SU-DHL-6 (cell line): ENCODE measurements at regions not wholly inside any gene's neighbourhood (a gene's known extent, or its start where the extent isn't known, plus 50 kb on each side); places are given as distances from the start of the nearest gene placed in this dataset.

Experiments
- H2AFZ ChIP-seq: fragments of 200-600 bp; sonication (generic); 2 replicates; pipeline ENCODE4 v1.6.1; 2014; ENCODE audit warnings: low read depth, mild to moderate bottlenecking, moderate library complexity, mixed read lengths, antibody characterized with exemption, low read length; ENCODE audit not compliant: severe bottlenecking
- H3F3A ChIP-seq: fragments of 200-600 bp; shearing (Covaris generic); 2 replicates; pipeline ENCODE4 v1.6.0; 2016; ENCODE audit warnings: antibody characterized with exemption, mild to moderate bottlenecking; ENCODE audit not compliant: insufficient read depth
- H3K27ac ChIP-seq: fragments of 200-600 bp; sonication (generic); 2 replicates; pipeline ENCODE4 v1.5.1; 2016; ENCODE audit warnings: low read depth, mild to moderate bottlenecking, low read length, moderate library complexity, mixed read lengths
- H3K27me3 ChIP-seq: fragments of 200-600 bp; sonication (generic), shearing (Covaris generic); 2 replicates; pipeline ENCODE4 v1.6.0; 2014; ENCODE audit warnings: mild to moderate bottlenecking, low read length
- H3K36me3 ChIP-seq: fragments of 200-600 bp; sonication (generic); 2 replicates; pipeline ENCODE4 v1.6.1; 2014; ENCODE audit warnings: mild to moderate bottlenecking, low read length, mixed read lengths
- H3K4me2 ChIP-seq: fragments of 300-600, 200-600 bp; shearing (Covaris generic), sonication (generic); 2 replicates; pipeline ENCODE4 v1.6.0; 2014; ENCODE audit warnings: low read length, low read depth, mild to moderate bottlenecking; ENCODE audit not compliant: poor library complexity, severe bottlenecking
- H3K4me3 ChIP-seq: fragments of 200-600 bp; sonication (generic); 2 replicates; pipeline ENCODE4 v1.5.1; 2014; ENCODE audit warnings: antibody characterized with exemption, low read length, mild to moderate bottlenecking, mixed read lengths; ENCODE audit not compliant: insufficient read depth, poor library complexity, severe bottlenecking
- H3K79me2 ChIP-seq: fragments of 200-600 bp; sonication (generic); 2 replicates; pipeline ENCODE4 v1.6.1; 2014; ENCODE audit warnings: mild to moderate bottlenecking, low read length, moderate library complexity; ENCODE audit not compliant: insufficient read depth
- H3K9ac ChIP-seq: fragments of 200-600 bp; sonication (generic); 2 replicates; pipeline ENCODE4 v1.7.0; 2014; ENCODE audit warnings: mild to moderate bottlenecking, low read length
- H3K9me2 ChIP-seq: fragments of 200-600 bp; sonication (generic); replicated peaks from 2 replicates; pipeline ENCODE4 v1.6.1; 2014; ENCODE audit warnings: low read length; ENCODE audit not compliant: insufficient read depth
- H3K9me3 ChIP-seq: fragments of 200-600 bp; sonication (generic); 2 replicates; pipeline ENCODE4 v1.6.1; 2014; ENCODE audit warnings: low read length, mixed read lengths; ENCODE audit not compliant: insufficient read depth
- H4K20me1 ChIP-seq: fragments of 200-600 bp; sonication (generic); 2 replicates; pipeline ENCODE4 v1.6.1; 2014; ENCODE audit warnings: low read depth, mild to moderate bottlenecking, antibody characterized with exemption, low read length, moderate library complexity, mixed read lengths
- CTCF ChIP-seq: fragments of 200-600 bp; sonication (generic); IDR thresholded peaks from one replicate; pipeline ENCODE4 v1.5.1; 2017; ENCODE audit warnings: antibody characterized with exemption, mild to moderate bottlenecking, low read length, moderate library complexity; ENCODE audit not compliant: insufficient read depth, poor library complexity, severe bottlenecking
- EZH2phosphoT487 ChIP-seq: fragments of 200-600 bp; sonication (generic), shearing (Covaris generic); conservative IDR thresholded peaks from 2 replicates; pipeline ENCODE4 v1.6.1; 2018; ENCODE audit warnings: mild to moderate bottlenecking, antibody characterized with exemption, low read length, moderate library complexity, mixed read lengths

- Histone ChIP-seq H3K9ac (no peak overlapping the region), H3K9me2 (no peaks in the 10 kb centered on the region), H2AFZ (no peak overlapping the region), H3K79me2 (no peaks in the 10 kb centered on the region), H3F3A (no peaks in the 10 kb centered on the region), H3K27ac (no peak overlapping the region), H3K4me3 (no peak overlapping the region), H3K9me3 (no peaks in the 10 kb centered on the region), H3K27me3 (no peaks in the 10 kb centered on the region), H3K36me3 (no peaks in the 10 kb centered on the region), H4K20me1 (no peaks in the 10 kb centered on the region), H3K4me2 (no peak overlapping the region)
- TF ChIP-seq CTCF (no peak), EZH2phosphoT487 (no peak)
Measured at GRCh38 chr17:15109608-15110007, 155.5 kb downstream of the PMP22 start.

GRCh38 chr17:15108992-15109391, 156.1 kb downstream of the PMP22 start:
- Histone ChIP-seq H3K9me3 (no peaks in the 10 kb centered on the region), H3F3A (no peaks in the 10 kb centered on the region), H4K20me1 (no peaks in the 10 kb centered on the region), H2AFZ (no peak overlapping the region), H3K9ac (no peak overlapping the region), H3K27ac (no peak overlapping the region), H3K4me2 (no peak overlapping the region), H3K9me2 (no peaks in the 10 kb centered on the region), H3K4me3 (no peak overlapping the region), H3K27me3 (no peaks in the 10 kb centered on the region), H3K36me3 (no peaks in the 10 kb centered on the region), H3K79me2 (no peaks in the 10 kb centered on the region)
- no peak for TF ChIP-seq CTCF
- TF ChIP-seq EZH2phosphoT487: no peak

GRCh38 chr17:15106540-15106939, 158.6 kb downstream of the PMP22 start:
- Histone ChIP-seq H4K20me1 (no peaks in the 10 kb centered on the region), H3F3A (no peaks in the 10 kb centered on the region), H2AFZ (no peak overlapping the region), H3K4me3 (no peak overlapping the region), H3K27ac (no peak overlapping the region), H3K36me3 (no peaks in the 10 kb centered on the region), H3K9me3 (no peaks in the 10 kb centered on the region), H3K27me3 (no peaks in the 10 kb centered on the region), H3K79me2 (no peaks in the 10 kb centered on the region), H3K9ac (no peak overlapping the region), H3K9me2 (no peaks in the 10 kb centered on the region), H3K4me2 (no peak overlapping the region)
- no peak for TF ChIP-seq CTCF
- no peak for TF ChIP-seq EZH2phosphoT487
